Activated CD8-positive, alpha-beta T cell treated with anti-CD3 and anti-CD28 coated beads for 36 hours (primary cell): ENCODE measurements at regions not wholly inside any gene's neighbourhood (a gene's known extent, or its start where the extent isn't known, plus 50 kb on each side); places are given as distances from the start of the nearest gene placed in this dataset.
A peak's percentile ranks its signal among the peaks of the same experiment; 100 is the strongest.

Experiments used
- ATAC-seq: fragments of 200-7000 bp; cut with Tn5 transposase; one replicate; pipeline ENCODE4 v1.10.0; 2021; ENCODE audit warnings: mild to moderate bottlenecking, moderate library complexity
- CTCF ChIA-PET: fragments of 350-600 bp; sonication (Branson Sonifier 250); formaldehyde crosslinking; loops from one replicate; lab custom pipeline; 2021; ENCODE audit warnings: antibody characterized with exemption; lab: Charles Lee
- POLR2A ChIA-PET: fragments of 350-600 bp; sonication (Branson Sonifier 250); formaldehyde crosslinking; loops from one replicate; lab custom pipeline; 2021; ENCODE audit warnings: antibody characterized with exemption; lab: Charles Lee
- DNase-seq: peaks from one replicate; pipeline ENCODE4 v3.0.0-alpha.2; 2020
- H3K27ac Mint-ChIP-seq: one replicate; pipeline ENCODE4 v1.8.0; 2021; ENCODE audit warnings: mild to moderate bottlenecking, mixed read lengths
- H3K27me3 Mint-ChIP-seq: one replicate; pipeline ENCODE4 v1.8.0; 2021; ENCODE audit warnings: mixed read lengths
- H3K36me3 Mint-ChIP-seq: one replicate; pipeline ENCODE4 v1.8.0; 2021; ENCODE audit warnings: low read depth, mixed read lengths
- H3K4me1 Mint-ChIP-seq: one replicate; pipeline ENCODE4 v1.8.0; 2021; ENCODE audit warnings: low read depth, mixed read lengths
- H3K4me3 Mint-ChIP-seq: one replicate; pipeline ENCODE4 v1.8.0; 2021; ENCODE audit warnings: mild to moderate bottlenecking, moderate library complexity, mixed read lengths
- H3K9me3 Mint-ChIP-seq: one replicate; pipeline ENCODE4 v1.8.0; 2021; ENCODE audit warnings: mixed read lengths
- CTCF ChIP-seq: fragments of 200-600 bp; IDR thresholded peaks from one replicate; pipeline ENCODE4 v1.8.0; 2022; ENCODE audit warnings: antibody characterized with exemption, mild to moderate bottlenecking
- intact Hi-C: fragments of 100-400 bp; cut with micrococcal nuclease; formaldehyde crosslinking; loops from one replicate; pipeline ENCODE4 v1.10.0; 2022

GRCh38 chr11:8839957-8840945 is 70.7 kb upstream of the AKIP1 start:
- no peak overlapping the region for H3K27ac Mint-ChIP-seq
- no peaks in the 10 kb centered on the region for H3K9me3 Mint-ChIP-seq
- CTCF ChIA-PET, result no interaction called here
- TF ChIP-seq CTCF, result no peak
- no peak overlapping the region for H3K4me3 Mint-ChIP-seq
- POLR2A ChIA-PET, result no interaction called here
- ATAC-seq (peak; percentile 66), DNase-seq (peak; percentile 55)
- peaks cover 15% of the 10 kb centered on the region for H3K4me1 Mint-ChIP-seq
- intact Hi-C loops, result no loop called here
- H3K36me3 Mint-ChIP-seq, result no peaks in the 10 kb centered on the region
- H3K27me3 Mint-ChIP-seq, result peaks cover 9% of the 10 kb centered on the region

- Mint-ChIP-seq H3K4me1 (peaks cover 15% of the 10 kb centered on the region), H3K27ac (no peak overlapping the region), H3K9me3 (no peaks in the 10 kb centered on the region), H3K36me3 (no peaks in the 10 kb centered on the region), H3K4me3 (no peak overlapping the region), H3K27me3 (peaks cover 2% of the 10 kb centered on the region)
- ChIA-PET CTCF (no interaction called here), POLR2A (no interaction called here)
- no peak for TF ChIP-seq CTCF
- DNase-seq (peak; percentile 34), ATAC-seq (no peak)
- intact Hi-C loops, result no loop called here
Observed at GRCh38 chr11:8841899-8842298, 69.1 kb upstream of the AKIP1 start.

GRCh38 chr11:8858808-8859207 is 52.2 kb upstream of the AKIP1 start:
- no peak for DNase-seq
- intact Hi-C loops, result no loop called here
- Mint-ChIP-seq H3K36me3 (no peaks in the 10 kb centered on the region), H3K9me3 (no peaks in the 10 kb centered on the region), H3K4me3 (no peak overlapping the region), H3K4me1 (no peaks in the 10 kb centered on the region), H3K27ac (no peak overlapping the region), H3K27me3 (peaks cover 15% of the 10 kb centered on the region)
- ChIA-PET POLR2A (no interaction called here), CTCF (no interaction called here)
- no peak for ATAC-seq
- no peak for TF ChIP-seq CTCF
